Motor neuron (in vitro differentiated cells): ENCODE measurements at regions not wholly inside any gene's neighbourhood (a gene's known extent, or its start where the extent isn't known, plus 50 kb on each side); places are given as distances from the start of the nearest gene placed in this dataset.

ENCODE experiments used
- ATAC-seq, 8 experiments: fragments of 200-7000 bp; cut with Tn5 transposase; replicated peaks in 6 of 8; 2 replicates each; pipeline ENCODE4 v1.8.0; 2021; ENCODE audit warnings: mild to moderate bottlenecking in 8 of 8, moderate library complexity in 8 of 8
- H3K27ac ChIP-seq, 2 donors: fragments of 250-450 bp; sonication (Bioruptor Pico); 2 replicates each; pipeline ENCODE4 v1.9.0; 2021; ENCODE audit warnings: antibody characterized with exemption in 2 of 2, mild to moderate bottlenecking in 2 of 2, moderate library complexity in 1 of 2
- H3K4me1 ChIP-seq, 2 donors: fragments of 250-450 bp; sonication (Bioruptor Pico); replicated peaks in 1 of 2; 2 replicates each; pipeline ENCODE4 v1.6.1; 2021; ENCODE audit warnings: antibody characterized with exemption in 2 of 2, mild to moderate bottlenecking in 2 of 2, moderate library complexity in 1 of 2
- H3K4me3 ChIP-seq, 5 donors: fragments of 250-450 bp; sonication (Bioruptor Pico); 2 replicates each; pipeline ENCODE4 v1.9.0; 2021; ENCODE audit warnings: antibody characterized with exemption in 5 of 5, mild to moderate bottlenecking in 5 of 5, moderate library complexity in 4 of 5
- WGBS, 10 experiments: fragments of 450-650 bp; shearing (Covaris generic); methylation state at CpG; one replicate each; pipeline ENCODE4 v1.0.0; 2022; 5-methylcytosine and 5-hydroxymethylcytosine counted together
- in situ Hi-C, 9 experiments: fragments of 400-800 bp; cut with MboI; loops; one replicate each; pipeline ENCODE4 v1.15.0; 2021; ENCODE audit warnings: low sequenced_read_pairs in 9 of 9, low pct_unique_long_range_greater_than_20kb in 2 of 9; ENCODE audit not compliant: unreplicated experiment in 9 of 9

DNA sequence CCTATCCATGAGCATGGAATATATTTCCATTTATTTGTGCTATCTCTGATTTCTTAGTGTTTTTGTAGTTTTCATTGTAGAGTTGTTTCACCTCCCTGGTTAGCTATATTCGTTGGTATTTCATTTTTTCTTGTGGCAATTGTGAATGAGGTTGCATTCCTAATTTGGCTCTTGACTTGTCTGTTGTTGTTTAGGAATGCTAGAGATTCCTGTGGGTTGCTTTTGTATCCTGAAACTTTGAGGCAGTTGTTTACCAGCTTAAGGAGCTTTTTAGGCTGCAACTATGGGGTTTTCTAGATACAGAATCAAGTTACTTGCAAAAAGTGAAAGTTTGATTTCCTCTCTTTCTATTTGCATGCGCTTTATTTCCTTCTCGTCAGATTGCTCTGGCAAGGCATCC lies 304.7 kb upstream of the GRM3 start:
- ATAC-seq = no peak
- in situ Hi-C loops = no loop called here
- WGBS, 10 experiments = 7 to 93% (median 55%) methylated on average over 1 to 3 of the region's 3 CpGs
- Histone ChIP-seq H3K4me3 (no peak overlapping the region), H3K4me1 (no peaks in the 10 kb centered on the region), H3K27ac (no peak overlapping the region)

DNA sequence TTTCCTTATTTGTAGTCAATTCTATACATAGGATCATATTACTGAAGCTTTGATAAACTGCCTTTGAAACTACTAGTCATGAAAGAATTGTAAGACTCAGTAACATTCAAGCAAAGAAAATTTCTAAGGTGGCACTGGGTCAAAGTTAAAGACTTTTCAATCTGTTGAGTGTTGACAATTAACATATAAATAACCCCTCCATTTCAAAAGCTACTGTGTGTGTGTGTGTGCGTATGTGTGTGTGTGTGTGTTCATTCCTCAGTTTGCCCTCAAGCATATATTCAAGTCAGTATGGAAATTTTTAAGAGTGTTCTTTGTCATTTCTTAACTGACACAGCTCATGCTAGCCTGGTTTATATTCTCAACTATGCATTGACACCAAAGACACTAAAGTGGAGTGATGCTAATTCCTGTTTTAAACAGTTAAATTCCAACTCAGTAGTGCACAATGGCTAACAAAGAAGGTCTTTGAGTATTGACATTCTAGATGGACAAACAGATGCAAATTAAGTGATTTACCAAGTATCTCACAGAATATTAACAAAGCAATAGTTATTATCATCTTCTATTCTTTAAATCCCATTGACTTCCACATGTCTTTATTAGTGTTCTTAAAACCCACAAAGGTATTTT lies 314.8 kb upstream of the GRM3 start:
- WGBS, 10 experiments = 0 to 14% (median 0%) methylated on average over 1 of the region's 1 CpG; no CpG with 5 or more reads in 6 of the 10 experiments
- no peaks in the 10 kb centered on the region for H3K4me1 ChIP-seq
- in situ Hi-C loops = no loop called here
- no peak overlapping the region for H3K27ac ChIP-seq
- ATAC-seq = peak in 3 of 8 experiments; percentile 40 to 49 (median 46)
- H3K4me3 ChIP-seq = no peak overlapping the region

DNA sequence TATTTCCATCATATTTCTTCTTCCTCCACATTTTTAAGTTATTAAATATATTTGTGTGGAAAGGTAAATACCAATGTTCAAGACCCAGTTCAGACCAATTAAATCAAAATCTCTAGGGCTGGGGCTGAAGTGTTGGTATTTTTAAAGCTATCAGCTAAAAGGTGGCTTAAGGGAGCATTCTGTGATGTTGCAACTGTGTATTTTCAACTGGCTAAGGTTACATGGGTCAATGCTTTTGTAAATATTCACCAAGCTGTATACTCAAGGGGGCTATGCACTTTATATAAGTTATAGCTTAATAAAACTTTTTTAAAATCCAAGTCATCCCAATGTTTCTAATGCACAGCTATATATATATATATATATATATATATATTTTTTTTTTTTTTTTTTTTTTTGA lies 316.9 kb upstream of the GRM3 start:
- Histone ChIP-seq H3K27ac (no peak overlapping the region), H3K4me1 (no peaks in the 10 kb centered on the region), H3K4me3 (no peak overlapping the region)
- in situ Hi-C loops = no loop called here
- ATAC-seq = no peak

DNA sequence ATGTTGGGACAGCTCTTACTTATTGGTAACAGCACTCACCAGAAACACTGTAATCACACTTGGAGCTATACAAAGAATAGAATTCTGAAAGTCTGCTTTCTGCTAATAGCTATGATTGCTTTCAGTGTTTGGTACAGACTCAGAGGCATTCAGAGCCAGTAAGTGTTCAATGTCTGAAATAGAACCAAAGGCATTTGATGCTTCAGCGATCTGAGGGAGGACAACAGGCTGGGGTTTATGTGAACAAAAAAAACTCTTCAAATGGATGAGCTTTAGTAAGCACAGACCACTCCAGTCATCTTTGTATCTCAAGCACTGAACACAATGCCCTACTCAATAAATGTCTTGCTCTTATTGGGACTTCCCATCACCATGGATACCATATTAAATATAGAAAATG lies 322.8 kb upstream of the GRM3 start:
- WGBS, 10 experiments = 14 to 100% (median 18%) methylated on average over 1 of the region's 1 CpG; no CpG with 5 or more reads in 3 of the 10 experiments
- H3K4me1 ChIP-seq = peaks cover 0 to 7% of the 10 kb centered on the region in 2 donors
- in situ Hi-C loops = no loop called here
- ATAC-seq = peak in 3 of 8 experiments; percentile 32 to 53 (median 45)
- no peak overlapping the region for H3K4me3 ChIP-seq
- no peak overlapping the region for H3K27ac ChIP-seq

DNA sequence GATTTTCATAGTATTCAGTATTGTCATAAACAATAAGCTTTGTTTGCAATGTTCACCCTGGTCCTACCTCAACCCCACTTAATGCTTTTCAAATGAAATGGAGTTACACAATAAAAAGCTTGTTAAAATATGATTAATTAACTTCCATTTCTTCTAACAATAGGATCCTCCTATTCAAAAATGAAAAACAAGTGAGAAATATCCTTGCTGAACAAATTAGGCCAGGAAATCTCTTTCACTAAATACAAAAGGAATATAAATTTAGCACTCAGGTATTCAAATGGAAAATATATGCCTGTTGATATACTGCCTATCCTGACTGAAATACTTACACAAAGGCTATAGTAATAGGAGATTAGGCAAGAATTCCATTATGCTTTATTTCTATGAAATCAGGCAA lies 323.4 kb upstream of the GRM3 start:
- Histone ChIP-seq H3K4me3 (no peak overlapping the region), H3K4me1 (peaks cover 0 to 7% of the 10 kb centered on the region in 2 donors), H3K27ac (no peak overlapping the region)
- in situ Hi-C loops = no loop called here
- ATAC-seq = no peak

DNA sequence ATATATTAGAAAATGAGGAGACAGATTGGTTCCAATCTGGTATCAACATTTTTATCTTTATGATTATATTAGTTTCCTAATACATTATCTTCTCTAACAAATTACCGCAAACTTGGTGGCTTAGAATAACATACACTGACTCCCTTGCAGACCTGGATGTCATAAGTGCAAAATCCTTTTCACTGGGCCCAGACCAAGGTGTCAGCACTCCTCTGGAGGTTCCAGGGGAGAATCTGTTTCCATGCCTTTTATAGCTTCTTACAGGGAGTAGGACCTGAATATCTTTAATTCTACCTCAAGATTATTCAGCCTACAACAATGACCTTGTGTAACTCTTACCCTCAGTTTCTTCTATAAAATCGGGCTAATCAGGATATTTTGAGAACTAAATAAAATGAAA lies 329.9 kb upstream of the GRM3 start:
- H3K27ac ChIP-seq = no peak overlapping the region
- WGBS, 10 experiments = 0 to 80% (median 48%) methylated on average over 1 to 2 of the region's 2 CpGs
- H3K4me3 ChIP-seq = no peak overlapping the region
- no peaks in the 10 kb centered on the region for H3K4me1 ChIP-seq
- no peak for ATAC-seq
- in situ Hi-C loops = no loop called here

DNA sequence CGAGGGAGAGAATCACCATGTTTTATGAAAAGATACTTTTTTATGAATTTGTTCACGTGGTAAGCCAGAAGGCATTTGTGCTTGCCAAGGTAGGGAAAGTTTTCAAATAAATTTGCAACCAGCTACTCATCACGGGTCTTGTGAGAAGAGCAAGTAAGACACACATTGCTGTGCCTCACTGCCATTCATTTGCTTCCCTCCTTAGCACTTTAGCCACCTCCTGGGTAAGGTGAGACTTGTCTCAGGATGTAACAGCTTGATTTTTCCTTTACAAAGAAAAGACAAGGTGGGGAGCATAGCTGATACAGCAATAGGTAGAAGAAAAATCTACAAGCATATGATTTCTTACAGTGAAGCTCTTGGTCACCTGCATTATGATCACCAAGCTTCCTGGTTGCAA lies 342.4 kb upstream of the GRM3 start:
- ATAC-seq = no peak
- no peak overlapping the region for H3K27ac ChIP-seq
- 0 to 100% (median 56%) methylated on average over 1 to 3 of the region's 3 CpGs; no CpG with 5 or more reads in 1 of the 10 experiments for WGBS, 10 experiments
- no peak overlapping the region for H3K4me3 ChIP-seq
- in situ Hi-C loops = no loop called here
- H3K4me1 ChIP-seq = no peaks in the 10 kb centered on the region

DNA sequence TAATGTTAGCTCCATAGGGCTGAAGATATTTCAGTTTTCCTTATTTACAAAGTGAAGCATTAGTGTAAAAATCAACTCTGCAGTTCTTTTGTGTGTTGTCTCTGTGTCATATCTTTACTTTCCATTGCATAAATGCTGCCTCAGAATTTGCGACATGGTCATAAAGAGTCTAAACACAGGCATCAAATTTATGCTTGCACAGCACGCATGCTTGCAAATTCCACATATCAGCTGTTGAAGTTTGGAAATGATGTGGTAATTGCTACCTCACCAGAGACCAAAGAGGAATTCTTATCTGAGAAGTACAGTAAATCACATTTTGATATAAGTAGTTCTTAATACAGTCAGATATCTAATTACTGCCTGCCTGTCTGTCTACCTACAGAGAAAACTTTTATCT lies 348.2 kb upstream of the GRM3 start:
- Histone ChIP-seq H3K4me3 (no peak overlapping the region), H3K27ac (no peak overlapping the region), H3K4me1 (no peaks in the 10 kb centered on the region)
- in situ Hi-C loops = no loop called here
- WGBS, 10 experiments = 0 to 100% (median 80%) methylated on average over 1 to 2 of the region's 2 CpGs
- no peak for ATAC-seq

DNA sequence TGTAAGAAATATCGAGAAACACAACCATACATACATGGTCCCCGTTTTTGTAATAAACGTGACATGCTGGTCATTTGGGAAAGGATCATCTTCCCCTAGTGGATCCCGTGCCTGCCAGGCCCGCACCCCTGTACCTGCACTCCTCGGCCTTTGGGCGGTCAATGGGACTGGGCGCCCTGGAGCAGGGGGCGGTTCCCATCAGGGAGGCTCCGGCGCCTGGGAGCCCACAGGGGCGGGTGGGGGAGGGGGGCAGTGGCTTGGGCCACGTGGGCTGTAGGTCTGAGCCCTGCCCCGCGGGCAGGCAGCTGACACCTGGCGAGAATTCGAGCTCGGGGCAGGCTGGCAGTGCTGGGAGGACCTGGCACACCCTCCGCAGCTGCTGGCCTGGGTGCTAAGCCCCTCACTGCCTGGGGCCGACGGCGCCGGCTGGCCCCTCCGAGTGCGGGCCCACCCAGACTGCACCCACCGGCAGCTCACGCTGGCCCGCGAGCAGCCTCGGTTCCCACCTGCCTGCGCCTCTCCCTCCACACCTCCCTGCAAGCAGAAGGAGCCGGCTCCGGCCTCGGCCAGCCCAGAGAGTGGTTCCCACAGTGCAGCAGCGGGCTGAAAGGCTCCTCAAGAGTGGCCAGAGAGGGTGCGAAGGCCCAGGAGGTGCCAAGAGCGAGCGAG lies 361.6 kb upstream of the GRM3 start:
- in situ Hi-C loops = no loop called here
- Histone ChIP-seq H3K27ac (no peak overlapping the region), H3K4me3 (no peak overlapping the region), H3K4me1 (no peaks in the 10 kb centered on the region)
- ATAC-seq = no peak
- 32 to 100% (median 96%) methylated on average over 1 to 11 of the region's 38 CpGs; no CpG with 5 or more reads in 1 of the 10 experiments for WGBS, 10 experiments

DNA sequence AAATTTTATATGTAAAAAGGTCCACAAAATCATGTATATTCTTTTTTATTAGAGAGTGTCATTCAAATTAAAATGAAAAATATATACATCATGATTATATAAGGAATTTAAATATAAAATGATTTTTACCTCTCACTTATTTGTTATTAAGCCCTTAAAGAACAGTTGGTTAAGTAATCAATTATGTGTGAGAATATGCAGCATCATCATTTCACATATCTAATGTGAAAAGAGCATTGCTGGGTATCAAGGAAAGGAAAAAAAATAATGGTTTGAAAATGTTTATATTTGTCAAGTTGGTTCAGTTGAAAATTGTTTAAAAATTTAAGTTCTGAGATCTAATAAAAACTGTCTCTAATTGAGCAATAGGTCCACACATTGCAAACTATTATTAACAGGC lies 363.6 kb upstream of the GRM3 start:
- Histone ChIP-seq H3K4me1 (no peaks in the 10 kb centered on the region), H3K27ac (no peak overlapping the region), H3K4me3 (no peak overlapping the region)
- no peak for ATAC-seq
- in situ Hi-C loops = no loop called here

DNA sequence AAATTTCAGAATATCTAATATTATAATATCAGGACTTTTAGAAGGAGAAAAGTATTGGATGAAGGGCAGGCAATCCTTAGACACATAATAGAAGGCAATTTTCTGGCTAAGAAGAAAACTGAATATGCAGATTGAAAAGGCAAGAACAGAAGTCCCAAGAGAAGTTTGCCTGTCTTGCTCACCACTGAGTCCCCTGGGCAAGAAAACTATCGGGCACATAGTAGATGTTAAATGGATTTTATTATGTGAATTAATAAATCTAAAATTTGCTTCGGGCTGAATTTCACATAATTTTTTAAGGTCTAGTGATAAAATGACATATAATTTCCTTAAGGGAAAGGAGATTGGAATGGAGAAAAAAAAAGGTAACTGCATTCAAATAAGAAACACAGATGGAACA lies 380.9 kb upstream of the GRM3 start:
- WGBS, 10 experiments = 34 to 100% (median 84%) methylated on average over 1 to 2 of the region's 2 CpGs

DNA sequence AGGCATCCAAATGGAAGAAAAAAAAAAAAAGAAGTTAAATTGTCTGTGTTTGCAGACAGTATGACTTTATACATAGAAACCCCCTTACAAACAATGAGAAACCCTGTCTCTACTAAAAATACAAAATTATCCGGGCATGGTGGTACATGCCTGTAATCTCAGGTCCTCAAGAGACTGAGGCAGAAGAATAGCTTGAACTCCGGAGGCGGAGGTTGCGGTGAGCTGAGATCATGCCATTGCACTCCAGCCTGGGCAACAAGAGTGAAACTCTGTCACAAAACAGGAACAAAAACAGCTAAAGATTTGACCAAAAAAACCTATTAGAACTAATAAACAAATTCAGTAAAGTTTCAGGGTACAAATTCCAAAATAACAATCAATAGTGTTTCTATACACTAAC lies 385.8 kb upstream of the GRM3 start:
- 19 to 100% (median 81%) methylated on average over 1 to 4 of the region's 4 CpGs for WGBS, 10 experiments
- no peak overlapping the region for H3K4me3 ChIP-seq
- no peaks in the 10 kb centered on the region for H3K4me1 ChIP-seq

More for the DNA sequence above, 380.9 kb upstream of the GRM3 start:
- no peak overlapping the region for H3K27ac ChIP-seq
- no peak overlapping the region for H3K4me3 ChIP-seq
- ATAC-seq = no peak
- H3K4me1 ChIP-seq = no peaks in the 10 kb centered on the region
- in situ Hi-C loops = no loop called here

DNA sequence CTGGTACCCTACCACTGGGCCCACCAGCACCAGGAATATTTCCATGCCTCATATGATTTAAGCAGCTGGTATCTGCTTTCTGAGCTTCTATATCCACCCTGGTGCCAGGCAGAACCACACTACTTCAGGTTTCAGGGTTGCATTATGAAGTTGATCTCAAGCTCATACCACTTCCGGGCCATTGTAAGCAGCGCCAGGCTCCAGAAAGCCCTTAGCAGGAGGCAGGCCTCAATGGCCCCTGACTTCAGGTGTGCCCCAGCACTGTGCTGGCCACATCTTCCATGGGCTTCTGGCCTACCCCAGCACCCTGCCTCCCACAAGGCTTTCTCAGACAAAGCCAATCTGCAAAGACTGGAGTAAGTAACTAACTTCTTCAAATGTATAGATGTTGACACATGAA lies 391.3 kb upstream of the GRM3 start:
- WGBS, 10 experiments = 0 to 100% (median 67%) methylated on average over 1 to 2 of the region's 2 CpGs; no CpG with 5 or more reads in 6 of the 10 experiments
- Histone ChIP-seq H3K4me3 (no peak overlapping the region), H3K27ac (no peak overlapping the region), H3K4me1 (no peaks in the 10 kb centered on the region)
- ATAC-seq = no peak
- in situ Hi-C loops = no loop called here

More for the DNA sequence above, 385.8 kb upstream of the GRM3 start:
- ATAC-seq = no peak
- in situ Hi-C loops = no loop called here
- H3K27ac ChIP-seq = no peak overlapping the region

DNA sequence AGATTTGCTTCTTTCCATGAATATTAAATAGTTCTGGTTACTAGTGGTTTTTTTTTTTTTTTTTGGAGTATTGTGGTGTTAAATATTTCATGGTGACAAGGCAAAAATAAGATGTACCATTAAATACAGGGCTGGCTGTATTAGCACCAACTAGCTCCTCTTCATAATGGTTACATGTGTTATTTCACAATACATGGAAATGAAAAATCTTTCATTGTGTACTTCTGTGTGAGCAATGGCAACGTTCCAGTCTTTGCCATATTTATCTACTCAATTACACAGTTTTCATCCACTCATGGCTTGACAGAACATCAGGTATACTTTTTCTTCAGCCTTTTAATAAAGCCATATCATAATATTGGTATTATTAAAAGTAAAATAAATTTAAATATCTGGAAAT lies 394.7 kb upstream of the GRM3 start:
- Histone ChIP-seq H3K4me3 (no peak overlapping the region), H3K27ac (no peak overlapping the region), H3K4me1 (no peaks in the 10 kb centered on the region)
- ATAC-seq = no peak
- in situ Hi-C loops = no loop called here
- WGBS, 10 experiments = 0 to 100% (median 50%) methylated on average over 1 of the region's 1 CpG; no CpG with 5 or more reads in 1 of the 10 experiments
